GM19023 (cell line): ENCODE measurements at regions not wholly inside any gene's neighbourhood (a gene's known extent, or its start where the extent isn't known, plus 50 kb on each side); places are given as distances from the start of the nearest gene placed in this dataset.
"Not testable (repeated sequence)": the region's sequence is repeated elsewhere in the genome, so short reads cannot be mapped to it uniquely, and the experiment has no call there.

Source experiments
- ATAC-seq: cut with Tn5 transposase; IDR thresholded peaks from one replicate; pipeline ENCODE4 v1.9.1; 2021; ENCODE audit warnings: mild to moderate bottlenecking, moderate library complexity; ENCODE audit not compliant: unreplicated experiment

DNA sequence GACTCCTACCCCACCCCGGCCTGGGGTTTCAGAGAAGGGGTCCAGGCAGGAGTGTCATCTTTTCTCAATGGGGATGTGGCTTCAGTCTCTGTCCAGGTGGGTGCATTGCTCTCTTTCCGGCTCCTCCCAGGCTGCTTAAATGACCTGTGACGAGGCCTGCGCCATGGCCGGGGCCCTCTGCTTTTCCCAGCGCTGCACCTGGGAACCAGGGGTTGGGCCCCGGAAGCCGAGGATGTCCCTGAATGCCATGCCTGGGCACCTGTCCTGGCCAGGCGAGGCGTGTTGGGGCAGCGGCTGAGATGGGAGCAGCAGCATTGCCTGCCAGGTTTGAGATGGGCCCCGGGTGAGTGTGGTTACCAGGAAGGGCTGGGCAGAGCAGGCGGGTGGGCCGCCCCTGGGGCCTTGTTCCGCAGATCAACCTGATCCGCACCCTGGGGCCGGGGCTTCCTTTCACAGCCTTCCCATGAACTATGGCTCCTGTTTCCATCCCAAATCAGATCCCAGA, 147.4 kb downstream of the SEC14L1 start:
- no peak for ATAC-seq

DNA sequence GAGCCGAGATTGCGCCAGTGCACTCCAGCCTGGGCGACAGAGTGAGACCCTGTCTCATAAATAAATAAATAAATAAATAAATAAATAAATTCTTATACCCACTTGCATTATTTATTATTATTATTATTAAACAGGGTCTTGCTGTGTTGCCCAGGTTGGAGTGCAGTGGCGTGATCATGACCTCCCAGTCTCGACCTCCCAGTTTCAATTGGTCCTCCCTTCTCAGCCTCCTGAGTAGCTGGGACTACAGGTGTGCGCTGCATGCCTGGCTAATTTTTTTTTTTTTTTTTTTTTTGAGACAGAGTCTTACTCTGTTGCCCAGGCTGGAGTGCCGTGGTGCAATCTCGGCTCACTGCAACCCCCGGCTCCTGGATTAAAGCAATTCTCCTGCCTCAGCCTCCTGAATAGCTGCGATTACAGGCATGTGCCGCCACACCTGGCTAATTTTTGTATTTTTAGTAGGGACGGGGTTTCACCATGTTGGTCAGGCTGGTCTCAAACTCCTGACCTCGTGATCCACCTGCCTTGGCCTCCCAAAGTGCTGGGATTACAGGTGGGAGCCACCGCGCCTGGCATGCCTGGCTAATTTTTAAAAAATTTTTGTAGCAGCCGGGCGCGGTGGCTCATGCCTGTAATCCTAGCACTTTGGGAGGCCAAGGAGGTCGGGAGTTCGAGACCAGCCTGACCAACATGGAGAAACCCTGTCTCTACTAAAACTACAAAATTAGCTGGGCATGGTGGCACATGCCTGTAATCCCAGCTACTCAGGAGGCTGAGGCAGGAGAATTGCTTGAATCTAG, 150.2 kb downstream of the SEC14L1 start:
- ATAC-seq = not testable (repeated sequence)

DNA sequence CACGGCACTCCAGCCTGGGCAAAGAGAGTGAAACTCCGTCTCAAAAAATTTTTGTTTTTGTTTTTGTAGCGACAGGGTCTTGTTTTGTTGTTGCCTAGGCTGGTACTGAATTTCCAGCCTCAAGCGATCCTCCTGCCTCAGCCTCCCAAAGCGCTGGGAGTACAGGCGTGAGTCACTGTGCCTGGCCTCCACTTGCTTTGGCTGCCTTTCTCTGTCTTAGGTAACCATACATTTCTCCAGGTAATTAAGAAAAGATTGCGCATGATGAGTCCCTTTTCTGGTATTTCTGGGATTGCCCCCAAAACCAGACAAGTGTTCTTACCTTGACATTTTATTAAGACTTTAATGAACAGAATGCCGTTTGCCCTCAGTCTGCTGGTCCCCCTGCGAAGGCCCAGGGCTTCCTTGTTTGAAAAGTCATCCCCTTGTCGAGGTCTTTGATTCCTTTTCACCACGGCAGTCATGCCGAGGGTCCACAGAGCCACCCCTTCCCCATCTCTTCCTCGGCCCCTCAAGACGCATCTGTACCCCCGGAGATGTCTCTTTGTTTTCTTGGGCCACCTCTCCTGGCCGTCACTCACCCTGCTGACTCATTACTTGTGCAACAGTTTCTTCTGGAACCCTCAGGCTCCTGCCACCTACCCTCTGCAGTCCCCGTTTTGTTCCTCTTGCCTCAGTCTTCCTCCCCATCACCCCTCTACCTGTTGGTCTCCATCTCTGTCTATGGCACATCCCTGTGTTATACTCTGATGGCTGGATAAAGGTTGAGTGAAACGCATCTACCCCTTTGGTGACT, 151.0 kb downstream of the SEC14L1 start:
- no peak for ATAC-seq

DNA sequence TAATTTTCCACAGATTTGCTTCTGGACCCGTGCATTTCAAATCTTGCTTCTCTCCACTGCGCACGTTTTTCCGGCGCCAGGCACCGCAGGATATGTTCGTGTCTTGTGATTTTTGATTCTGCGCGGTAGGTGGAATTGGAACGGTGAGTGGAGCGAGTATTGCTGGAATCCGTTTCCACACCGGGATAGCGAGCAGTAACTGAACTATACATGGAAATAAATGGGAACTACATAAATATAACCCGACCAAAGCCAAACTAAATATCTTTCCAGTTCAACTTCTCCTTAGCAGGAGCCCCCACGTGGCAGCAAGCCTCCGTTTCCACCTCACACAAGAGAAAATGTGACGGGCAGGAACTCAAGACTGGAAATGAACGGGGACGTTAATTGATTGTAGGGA, 154.0 kb downstream of the SEC14L1 start:
- ATAC-seq = no peak

DNA sequence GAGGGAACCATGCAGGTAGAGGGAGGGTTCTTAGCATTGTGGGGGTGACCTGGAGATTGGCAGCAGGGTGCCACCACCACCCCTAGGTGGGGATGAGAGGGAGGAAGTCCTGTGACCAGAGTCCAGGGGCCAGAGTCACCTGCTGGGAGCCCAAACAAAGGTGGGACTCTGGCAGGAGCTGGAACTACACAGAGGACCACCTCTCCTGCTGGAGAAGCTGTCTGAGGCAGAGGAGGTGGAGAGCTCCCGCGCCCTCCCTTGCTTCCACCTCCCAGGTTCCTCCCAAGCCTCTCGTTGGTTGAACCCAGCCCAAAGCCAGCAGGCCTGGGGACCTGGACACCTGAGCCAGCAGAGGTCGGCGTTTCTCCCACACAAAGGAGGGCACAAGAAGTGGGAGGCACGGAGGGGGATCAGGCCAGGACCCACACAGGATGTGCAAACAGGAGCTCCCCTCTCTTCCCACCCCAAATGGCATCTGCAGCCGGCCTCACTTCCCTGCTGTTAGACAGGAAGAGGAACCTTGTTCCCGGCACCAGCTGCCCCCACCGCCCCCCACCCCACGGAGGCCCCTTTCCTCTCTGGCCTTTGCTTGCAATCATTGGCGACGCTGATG, 154.6 kb downstream of the SEC14L1 start:
- no peak for ATAC-seq

DNA sequence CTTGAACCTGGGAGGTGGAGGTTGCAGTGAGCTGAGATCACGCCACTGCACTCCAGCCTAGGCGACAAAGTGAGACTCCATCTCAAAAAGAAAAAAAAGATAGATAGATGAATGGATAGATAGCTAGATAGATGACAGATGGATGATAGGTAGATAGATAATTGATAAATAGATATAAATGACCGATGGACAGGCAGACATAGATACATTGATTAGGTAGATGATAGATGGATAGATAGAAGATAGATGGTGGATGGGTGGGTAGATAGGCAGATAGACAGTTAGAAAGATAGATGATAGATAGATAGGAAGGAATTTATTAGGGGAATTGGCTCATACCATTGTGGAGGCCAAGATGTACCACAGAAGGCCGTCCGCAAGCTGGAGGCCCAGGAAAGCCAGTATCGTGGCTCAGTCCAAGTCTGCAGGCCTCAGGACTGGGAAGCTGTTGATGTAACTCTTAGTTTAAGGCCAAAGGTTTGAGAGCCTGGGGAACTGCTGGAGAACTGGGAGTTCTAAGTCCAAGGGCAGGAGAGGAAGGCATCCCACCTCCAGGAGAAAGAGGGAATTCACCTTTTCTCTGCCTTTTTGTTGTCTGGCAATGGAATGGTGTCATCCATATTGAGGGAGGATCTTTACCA, 156.1 kb downstream of the SEC14L1 start:
- no peak for ATAC-seq

DNA sequence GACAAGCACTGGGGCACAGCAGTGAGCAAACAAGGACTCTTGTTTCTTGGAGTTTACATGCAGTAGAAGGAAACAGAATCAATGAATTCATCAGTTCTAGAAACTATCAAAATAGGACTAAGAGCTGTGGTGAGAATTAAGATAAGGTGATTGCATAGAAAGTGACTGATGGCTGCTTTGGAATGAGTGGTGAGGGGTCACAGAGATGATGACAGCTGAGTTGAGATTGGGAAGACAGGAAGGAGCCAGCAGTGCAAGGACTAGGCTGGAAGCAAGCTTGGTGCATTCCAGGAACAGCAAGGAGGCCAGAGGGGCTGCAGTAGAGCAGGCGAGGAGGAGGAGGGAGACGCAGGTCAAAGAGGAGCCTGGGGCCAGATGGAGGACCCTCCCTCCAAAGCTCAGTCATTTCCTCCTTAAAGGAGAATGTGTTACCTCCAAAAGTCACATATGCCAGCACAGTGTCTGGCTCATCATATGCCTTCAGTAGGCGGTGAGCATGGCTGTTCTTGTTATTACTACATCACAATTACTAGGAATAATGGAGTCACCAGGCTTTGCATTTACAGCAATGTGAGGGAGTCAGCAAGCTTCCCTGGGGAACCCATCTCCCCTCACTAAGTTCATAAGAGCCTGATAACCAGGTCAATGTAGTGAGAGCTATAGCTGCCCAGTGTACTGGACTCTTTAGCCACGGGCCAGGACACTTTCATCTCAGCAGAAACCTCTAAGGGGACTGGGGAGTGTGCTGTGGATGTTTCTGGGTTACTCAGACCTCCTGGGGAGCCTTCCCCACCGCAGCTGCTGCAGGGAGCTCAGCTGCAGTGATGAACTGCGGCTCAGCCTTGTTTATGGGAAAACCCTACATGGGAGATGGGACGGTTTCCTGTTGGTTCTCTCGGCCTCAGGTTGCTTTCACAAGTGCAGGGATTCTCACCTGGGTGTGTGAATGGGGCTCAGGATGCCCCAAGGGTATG, 157.2 kb downstream of the SEC14L1 start:
- ATAC-seq = no peak

DNA sequence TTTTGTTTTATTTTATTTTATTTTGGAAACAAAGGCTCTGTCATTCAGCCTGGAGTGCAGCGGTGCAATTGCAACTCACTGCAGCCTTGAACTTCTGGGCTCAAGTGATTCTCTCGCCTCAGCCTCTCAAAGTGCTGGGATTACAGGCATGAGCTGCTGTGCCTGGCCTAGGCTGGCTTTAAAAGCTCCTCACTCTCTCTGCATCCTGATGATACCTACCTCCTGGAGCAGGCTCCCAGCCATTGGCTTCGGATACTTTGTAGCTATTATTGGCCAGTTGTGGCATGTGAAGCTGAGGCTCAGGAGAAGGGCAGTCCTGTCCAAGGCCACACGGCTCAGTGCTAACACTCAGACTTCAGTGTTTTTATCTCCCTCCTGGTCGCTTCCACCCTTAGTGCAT, 158.0 kb downstream of the SEC14L1 start:
- ATAC-seq = no peak

DNA sequence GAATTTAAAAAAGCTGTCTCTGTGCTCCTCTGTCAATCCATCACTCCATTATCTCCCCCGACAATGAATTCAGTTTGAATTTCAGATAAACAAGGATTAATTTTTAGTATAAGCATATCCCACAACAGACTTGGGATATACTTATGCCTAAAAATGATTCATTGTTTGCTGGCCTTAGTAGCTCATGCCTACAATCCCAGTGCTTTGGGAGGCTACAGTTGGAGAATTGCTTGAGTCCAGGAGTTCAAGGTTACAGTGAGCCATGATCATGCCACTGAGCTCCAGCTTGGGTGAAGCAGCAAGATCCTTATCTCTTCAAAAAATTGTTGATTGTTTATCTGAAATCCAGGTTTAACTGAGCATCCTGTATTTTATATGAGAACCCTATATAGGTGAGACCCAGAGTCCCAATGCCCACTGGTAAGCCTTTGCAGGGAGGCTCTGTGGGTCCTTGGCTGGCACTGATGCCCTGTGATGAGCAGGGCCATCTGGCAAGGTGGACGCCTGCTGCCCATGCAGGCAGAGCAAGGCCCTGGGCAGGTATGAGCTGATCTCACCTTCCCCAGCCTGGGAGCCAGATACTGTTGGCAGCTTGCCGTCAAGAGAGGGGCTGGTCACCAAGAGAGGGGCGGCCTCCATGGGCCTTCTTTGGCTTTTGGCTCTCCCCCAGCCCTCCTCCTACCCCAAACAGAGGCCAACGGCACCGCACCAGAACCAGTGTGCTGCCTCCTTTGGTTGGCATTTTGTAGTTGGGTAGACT, 158.7 kb downstream of the SEC14L1 start:
- no peak for ATAC-seq

DNA sequence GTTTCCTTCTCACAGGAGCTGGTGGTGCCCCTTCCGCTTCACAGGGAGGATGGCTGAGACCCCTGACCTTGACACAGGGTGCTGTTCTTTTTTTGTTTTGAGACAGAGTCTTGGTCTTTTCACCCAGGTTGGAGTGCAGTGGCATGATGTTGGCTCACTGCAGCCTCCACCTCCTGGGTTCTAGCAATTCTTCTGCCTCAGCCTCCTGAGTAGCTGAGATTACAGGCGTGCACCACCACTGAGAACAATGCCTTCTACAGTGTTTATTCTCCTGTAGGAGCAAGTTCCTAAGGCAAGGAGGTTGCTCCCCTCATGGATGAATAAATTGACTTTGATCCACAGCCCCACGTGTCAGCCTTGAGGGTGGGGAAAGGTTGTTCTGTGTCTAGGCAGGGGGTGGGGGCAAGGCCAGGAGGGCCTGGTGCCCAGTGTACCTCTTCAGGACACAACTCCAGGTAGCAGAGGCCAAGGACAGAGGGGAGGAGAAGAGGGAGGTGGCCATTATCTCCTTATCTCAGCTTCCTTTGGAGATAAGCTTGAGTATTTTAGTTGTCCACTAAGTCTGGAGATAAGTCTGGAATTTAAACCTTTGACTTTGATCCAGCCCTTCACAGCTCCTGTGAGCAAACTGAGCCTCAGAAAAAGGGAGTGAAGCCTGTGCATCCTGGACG, 159.4 kb downstream of the SEC14L1 start:
- ATAC-seq = no peak

DNA sequence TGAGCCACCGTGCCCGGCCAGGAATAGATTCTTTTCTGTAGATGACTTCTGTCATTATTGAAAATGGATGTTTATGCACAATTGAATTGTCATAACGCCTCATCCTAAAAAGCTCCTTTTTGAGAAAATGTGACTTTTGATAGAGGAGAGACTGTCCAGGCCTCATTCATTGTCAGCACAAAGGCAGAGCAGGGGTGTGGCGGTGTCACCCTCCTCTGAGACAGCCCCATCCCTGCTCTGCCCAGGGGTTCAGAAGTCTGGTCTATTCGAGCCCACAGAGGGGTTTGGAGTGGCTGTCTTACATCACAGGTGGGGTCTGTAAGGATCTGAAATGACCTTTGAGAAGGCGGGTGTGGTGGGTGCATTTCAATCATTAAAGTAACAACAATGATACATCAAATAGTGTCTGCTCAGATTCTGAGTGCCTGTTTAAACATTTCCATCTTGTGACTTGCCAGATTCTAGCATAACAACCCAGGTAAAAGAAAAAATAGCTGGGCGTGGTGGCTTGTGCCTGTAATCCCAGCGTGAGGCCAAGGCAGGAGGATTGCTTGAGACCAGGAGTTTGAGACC, 161.0 kb downstream of the SEC14L1 start:
- ATAC-seq = no peak

DNA sequence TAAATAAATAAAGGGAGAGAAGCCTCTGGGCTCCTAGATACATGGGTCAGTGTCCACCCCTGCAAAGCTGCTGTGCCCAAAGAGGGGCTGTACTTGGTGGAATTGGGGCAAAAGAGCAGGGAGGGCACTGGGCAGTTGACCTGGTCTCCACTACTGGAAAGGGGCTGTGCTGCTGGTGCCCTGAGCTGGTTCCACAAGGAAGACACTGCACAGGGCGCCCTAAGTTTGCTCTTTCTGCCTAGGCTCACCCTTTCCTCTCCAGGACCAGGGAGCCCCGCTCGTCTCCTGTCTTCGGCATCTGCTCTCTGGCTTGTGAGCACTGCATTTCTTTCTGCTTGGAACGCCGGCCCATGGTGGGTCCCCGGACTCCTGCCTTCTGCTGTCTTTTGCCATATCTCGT, 161.9 kb downstream of the SEC14L1 start:
- ATAC-seq = no peak

DNA sequence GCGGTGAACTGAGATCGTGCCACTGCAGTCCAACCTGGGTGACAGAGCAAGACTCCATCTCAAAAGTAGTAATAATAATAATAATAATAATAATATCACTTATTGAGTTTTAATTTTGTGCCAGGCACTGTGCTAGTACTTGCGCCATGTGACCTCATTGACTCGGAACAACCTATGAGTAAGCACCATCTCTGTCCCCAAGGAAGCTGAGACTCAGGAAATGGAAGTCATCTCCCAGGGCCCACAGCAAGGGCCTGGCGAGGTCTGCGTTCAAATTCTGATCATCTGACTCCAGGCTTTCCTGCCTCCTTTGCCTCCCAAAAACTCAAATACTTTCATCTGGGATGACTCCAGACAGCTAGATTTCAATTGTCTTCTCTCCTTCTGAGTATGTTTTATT, 162.9 kb downstream of the SEC14L1 start:
- no peak for ATAC-seq

DNA sequence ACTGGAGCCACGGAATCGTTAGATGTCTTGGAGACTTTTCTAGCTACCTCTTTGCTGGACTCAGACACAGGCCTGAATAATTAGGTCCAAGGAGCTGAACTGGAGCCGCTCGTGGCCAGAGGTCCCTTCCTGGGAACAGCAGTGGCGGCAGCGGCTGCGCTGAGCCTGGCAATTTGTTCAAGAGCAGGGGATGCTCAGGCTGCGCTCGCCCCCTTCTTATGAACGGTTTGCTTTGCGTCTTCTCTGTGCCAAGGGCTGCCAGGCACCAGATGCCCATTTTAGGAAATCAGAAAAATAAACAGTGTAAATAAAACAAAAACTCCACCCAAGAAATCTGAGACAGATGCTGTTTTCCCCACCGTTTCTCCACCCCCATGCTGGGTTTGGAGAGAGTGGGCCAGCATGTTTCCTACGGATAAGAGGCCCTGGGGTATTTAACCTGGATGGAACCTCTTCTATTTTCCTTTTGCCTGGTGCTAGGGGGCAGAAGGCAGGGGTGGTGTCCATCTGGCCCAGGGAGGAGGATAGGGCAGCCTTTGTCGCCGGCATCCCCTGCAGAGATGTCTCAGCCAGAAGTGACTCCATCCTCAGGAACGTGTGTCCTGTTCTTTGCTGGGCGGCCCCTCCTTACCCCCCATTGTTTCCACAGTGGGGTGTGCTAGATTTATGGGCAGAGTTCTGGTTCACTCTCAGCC, 163.4 kb downstream of the SEC14L1 start:
- no peak for ATAC-seq

DNA sequence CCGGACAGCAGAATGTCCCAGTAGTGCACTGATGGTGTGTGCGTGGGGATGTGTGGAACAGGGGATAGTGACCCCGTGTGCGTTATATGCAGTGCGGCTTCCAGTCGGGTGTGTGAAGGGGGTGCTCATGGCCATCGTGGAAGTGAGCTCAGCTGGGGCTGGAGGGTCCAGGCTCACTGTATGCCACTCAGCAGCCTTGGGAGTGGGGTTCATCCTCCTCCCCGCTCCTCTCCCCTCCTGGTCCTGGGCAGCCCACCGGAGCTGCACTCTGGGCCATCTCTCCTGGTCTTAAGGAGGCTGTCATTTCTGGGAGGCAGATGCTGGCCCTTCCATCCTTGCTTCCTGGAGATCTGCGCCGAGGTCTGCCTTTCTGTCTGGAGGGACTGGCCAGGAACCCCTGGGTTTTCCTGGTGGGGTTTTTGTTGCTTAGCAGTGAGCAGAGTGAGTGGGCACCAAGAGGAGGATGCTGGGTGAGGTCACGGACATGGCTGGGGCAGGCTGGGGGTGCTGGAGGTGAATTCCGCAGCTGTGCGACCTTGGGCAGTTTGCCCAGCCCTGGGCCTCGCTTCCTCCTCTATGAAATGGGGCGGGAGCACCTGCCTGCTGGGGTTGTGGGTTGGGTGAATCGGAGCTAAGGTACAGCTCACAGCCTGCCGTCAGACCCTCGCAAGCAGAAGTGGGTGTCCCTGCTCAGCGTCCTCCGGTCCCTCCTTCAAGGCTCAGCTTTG, 164.1 kb downstream of the SEC14L1 start:
- no peak for ATAC-seq

DNA sequence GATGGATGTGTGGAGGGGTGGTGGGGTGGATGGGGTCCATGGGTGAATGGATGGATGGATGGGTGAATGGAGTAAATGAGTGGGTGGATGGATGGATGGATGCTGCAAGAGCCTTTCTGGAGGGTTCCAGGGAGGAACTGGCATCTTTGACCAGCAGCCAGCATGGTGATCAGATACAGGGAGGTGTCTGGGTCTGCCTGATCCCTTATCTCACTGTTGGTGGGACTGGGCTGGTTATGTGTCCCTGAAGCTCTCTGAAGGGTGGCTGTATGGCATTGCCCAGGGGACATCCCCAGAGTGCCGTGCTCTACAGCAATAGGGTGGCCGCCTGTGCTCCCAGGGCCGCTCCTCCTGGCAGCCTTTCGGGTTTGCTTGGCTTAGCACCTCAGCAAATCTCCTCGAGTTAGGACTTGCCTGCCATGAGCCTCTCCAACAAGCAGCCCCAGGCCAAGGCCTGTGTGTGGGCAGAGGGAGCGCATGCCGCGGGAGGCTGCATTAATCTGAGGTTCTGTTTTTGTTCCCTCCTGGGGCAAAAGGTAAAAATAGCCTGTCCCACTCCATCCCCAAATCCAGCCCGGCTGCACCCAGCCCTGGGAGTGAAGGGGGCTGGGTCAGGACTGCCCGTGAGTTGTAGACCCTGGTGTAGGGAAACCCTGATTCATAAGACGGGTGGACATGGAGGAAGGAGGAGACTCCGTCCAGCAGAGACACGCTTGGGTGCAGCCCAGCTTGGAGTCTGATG, 165.4 kb downstream of the SEC14L1 start:
- no peak for ATAC-seq
